Neural progenitor cell (in vitro differentiated cells): ENCODE measurements at regions not wholly inside any gene's neighbourhood (a gene's known extent, or its start where the extent isn't known, plus 50 kb on each side); places are given as distances from the start of the nearest gene placed in this dataset.

ENCODE experiments used
- EZH2 ChIP-seq: fragments of 200-600 bp; sonication (generic); IDR thresholded peaks from 2 replicates; pipeline ENCODE4 v1.6.1; 2017; ENCODE audit warnings: antibody characterized with exemption, mild to moderate bottlenecking, moderate library complexity
- EZH2phosphoT487 ChIP-seq: fragments of 200-600 bp; sonication (generic); IDR thresholded peaks from 2 replicates; pipeline ENCODE4 v1.6.1; 2017; ENCODE audit warnings: antibody characterized with exemption
- TF ChIP-seq, protein P1 (sequence below): fragments of 200-600 bp; sonication (generic); IDR thresholded peaks from 2 replicates; pipeline ENCODE4 v1.5.1; 2017; ENCODE audit warnings: antibody characterized with exemption, mild to moderate bottlenecking

DNA sequence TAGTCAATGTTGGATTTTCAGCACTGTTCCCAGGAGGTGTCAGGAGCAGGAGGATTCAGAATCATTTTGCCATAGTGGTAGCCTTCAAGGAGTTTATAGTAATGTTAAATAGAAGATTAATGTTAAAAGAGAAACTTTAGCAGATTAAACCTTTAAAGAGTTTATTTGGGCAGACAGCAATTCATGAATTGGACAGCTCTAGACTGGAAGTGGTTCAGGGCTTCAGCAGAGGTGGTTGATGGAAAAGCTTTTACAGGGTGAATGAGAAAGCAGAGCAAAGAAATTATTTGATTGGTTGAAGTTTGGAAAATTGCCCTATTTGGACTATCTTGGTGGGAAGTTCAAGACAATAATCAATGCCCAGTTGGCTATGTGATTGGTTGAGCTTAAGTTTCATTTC, 416.6 kb upstream of the TBL1XR1 start:
- TF ChIP-seq EZH2phosphoT487 (no peak), EZH2 (no peak)
- TF ChIP-seq, protein P1, sequence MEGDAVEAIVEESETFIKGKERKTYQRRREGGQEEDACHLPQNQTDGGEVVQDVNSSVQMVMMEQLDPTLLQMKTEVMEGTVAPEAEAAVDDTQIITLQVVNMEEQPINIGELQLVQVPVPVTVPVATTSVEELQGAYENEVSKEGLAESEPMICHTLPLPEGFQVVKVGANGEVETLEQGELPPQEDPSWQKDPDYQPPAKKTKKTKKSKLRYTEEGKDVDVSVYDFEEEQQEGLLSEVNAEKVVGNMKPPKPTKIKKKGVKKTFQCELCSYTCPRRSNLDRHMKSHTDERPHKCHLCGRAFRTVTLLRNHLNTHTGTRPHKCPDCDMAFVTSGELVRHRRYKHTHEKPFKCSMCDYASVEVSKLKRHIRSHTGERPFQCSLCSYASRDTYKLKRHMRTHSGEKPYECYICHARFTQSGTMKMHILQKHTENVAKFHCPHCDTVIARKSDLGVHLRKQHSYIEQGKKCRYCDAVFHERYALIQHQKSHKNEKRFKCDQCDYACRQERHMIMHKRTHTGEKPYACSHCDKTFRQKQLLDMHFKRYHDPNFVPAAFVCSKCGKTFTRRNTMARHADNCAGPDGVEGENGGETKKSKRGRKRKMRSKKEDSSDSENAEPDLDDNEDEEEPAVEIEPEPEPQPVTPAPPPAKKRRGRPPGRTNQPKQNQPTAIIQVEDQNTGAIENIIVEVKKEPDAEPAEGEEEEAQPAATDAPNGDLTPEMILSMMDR, result no peak
